ENCODE measurements at regions not wholly inside any gene's neighbourhood (a gene's known extent, or its start where the extent isn't known, plus 50 kb on each side); places are given as distances from the start of the nearest gene placed in this dataset.

DNA sequence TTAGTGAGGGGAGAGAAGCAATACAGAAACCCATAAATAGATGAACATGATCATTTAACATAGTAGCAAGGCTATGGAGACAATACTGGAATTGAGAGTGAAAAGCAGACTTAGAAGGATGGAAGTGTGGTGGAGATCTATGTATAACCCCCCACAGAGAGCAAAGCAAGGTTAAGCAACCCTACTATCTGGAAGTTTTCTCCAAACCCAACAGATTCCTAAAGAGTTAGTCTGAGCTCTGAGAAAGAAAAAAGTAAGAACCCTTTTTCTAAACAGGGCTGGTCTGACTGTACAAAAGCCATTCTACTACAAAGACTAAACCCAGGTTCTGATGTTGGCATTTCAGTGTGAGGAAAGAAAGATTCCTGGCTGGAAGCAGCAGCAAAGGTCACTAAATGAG is 153.2 kb downstream of the WNT5A start:
- TF ChIP-seq, protein P1, sequence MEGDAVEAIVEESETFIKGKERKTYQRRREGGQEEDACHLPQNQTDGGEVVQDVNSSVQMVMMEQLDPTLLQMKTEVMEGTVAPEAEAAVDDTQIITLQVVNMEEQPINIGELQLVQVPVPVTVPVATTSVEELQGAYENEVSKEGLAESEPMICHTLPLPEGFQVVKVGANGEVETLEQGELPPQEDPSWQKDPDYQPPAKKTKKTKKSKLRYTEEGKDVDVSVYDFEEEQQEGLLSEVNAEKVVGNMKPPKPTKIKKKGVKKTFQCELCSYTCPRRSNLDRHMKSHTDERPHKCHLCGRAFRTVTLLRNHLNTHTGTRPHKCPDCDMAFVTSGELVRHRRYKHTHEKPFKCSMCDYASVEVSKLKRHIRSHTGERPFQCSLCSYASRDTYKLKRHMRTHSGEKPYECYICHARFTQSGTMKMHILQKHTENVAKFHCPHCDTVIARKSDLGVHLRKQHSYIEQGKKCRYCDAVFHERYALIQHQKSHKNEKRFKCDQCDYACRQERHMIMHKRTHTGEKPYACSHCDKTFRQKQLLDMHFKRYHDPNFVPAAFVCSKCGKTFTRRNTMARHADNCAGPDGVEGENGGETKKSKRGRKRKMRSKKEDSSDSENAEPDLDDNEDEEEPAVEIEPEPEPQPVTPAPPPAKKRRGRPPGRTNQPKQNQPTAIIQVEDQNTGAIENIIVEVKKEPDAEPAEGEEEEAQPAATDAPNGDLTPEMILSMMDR (IDR thresholded peaks at IDR 0.05), result no peak
- no peak overlapping the region for H3K4me3 ChIP-seq
- H3K9me3 ChIP-seq, result no peaks in the 10 kb centered on the region
- no peak overlapping the region for H3K27ac ChIP-seq
- ATAC-seq (no peak), DNase-seq (no peak)
- no peaks in the 10 kb centered on the region for H3K27me3 ChIP-seq
- no peaks in the 10 kb centered on the region for H3K36me3 ChIP-seq
- intact Hi-C loops (cut with DNase I), result no loop called here
- H3K4me1 ChIP-seq, result no peaks in the 10 kb centered on the region

DNA sequence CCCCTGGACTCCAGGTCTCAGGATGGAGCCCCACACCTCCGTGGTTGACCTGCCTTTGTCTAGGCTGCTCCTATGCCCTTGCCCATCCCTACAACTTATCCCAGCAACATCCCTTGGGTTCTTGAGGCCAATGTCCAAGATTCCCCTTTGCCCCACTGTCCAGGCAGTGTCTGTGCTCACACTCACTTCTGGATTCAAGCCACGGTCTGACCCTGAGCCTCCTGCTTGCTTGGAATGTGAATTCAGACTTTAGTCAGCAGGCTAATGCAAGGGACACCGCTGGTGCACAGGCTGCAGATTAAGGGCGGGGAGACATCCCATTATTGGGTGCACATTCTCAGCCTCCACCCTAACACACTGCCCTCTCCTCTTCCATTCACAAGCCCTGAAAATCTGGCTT is 154.1 kb downstream of the WNT5A start:
- TF ChIP-seq, protein P1 (IDR thresholded peaks at IDR 0.05), result no peak
- H3K27ac ChIP-seq, result no peak overlapping the region

DNA sequence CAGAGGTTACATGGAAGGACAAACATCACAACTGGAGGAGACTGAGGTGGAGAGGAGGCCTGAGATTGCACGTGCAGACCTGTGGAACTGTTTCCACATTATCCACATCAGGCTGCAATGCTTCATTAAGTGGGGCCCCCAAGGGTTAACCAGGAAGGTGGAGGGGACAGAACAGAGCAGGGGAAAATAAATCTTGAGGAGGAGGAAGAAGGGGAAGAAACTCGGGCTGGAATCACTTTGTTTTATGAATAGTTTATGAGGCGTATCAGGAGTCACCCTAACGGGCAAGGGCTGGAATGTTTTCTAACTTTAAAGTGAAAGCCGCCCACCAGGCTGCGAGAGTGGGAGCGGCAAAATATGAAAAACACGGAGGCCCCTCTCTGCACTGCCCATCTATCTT is 154.9 kb downstream of the WNT5A start:
- Histone ChIP-seq H3K27me3 (no peaks in the 10 kb centered on the region), H3K36me3 (no peaks in the 10 kb centered on the region), H3K9me3 (no peaks in the 10 kb centered on the region), H3K4me1 (no peaks in the 10 kb centered on the region), H3K4me3 (no peak overlapping the region), H3K27ac (no peak overlapping the region)
- ATAC-seq (no peak), DNase-seq (no peak)
- TF ChIP-seq, protein P1 (IDR thresholded peaks at IDR 0.05), result no peak
- intact Hi-C loops (cut with DNase I), result no loop called here

More for the DNA sequence above, 154.1 kb downstream of the WNT5A start:
- H3K36me3 ChIP-seq, result no peaks in the 10 kb centered on the region
- no peak overlapping the region for H3K4me3 ChIP-seq
- ATAC-seq, result no peak
- H3K4me1 ChIP-seq, result no peaks in the 10 kb centered on the region
- no peaks in the 10 kb centered on the region for H3K9me3 ChIP-seq
- DNase-seq, result no peak
- intact Hi-C loops (cut with DNase I), result no loop called here
- no peaks in the 10 kb centered on the region for H3K27me3 ChIP-seq

DNA sequence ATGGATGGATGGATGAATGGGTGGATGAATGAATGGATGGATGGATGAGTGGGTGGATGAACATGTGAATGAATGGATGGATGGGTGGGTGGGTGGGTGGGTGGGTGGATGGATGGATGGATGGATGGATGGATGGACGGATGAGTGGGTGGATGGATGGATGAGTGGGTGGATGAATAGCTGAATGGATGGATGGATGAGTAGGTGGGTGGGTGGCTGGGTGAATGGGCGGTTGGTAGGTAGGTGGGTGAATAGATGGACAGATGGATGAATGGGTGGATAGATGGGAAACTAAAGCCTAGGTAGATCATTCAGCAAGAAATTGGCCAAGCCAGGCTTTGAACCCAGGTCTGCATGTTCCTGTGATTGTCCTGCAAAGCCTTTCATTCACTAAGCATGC is 155.6 kb downstream of the WNT5A start:
- H3K36me3 ChIP-seq, result no peaks in the 10 kb centered on the region
- ATAC-seq (no peak), DNase-seq (no peak)
- H3K9me3 ChIP-seq, result no peaks in the 10 kb centered on the region
- intact Hi-C loops (cut with DNase I), result no loop called here
- no peaks in the 10 kb centered on the region for H3K4me1 ChIP-seq
- no peaks in the 10 kb centered on the region for H3K27me3 ChIP-seq
- H3K27ac ChIP-seq, result no peak overlapping the region
- TF ChIP-seq, protein P1 (IDR thresholded peaks at IDR 0.05), result no peak
- H3K4me3 ChIP-seq, result no peak overlapping the region

DNA sequence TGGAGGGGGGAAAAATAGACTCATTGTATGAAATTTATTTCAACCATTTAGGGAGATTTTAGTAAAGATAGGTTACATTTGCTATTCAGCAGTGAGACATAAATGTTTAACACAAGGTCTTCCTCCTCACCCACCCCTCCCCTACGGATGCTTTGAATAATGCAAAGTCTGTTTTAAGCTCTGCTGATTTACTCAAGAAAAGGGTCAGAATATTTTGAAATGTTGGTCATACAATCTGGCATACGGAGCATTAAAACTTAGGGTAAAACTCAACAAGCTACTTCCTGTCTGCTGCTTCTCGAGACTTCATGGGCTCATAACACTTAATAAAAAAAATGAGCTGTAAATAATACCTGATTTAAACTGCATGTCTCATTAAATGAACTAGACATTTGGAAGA is 156.3 kb downstream of the WNT5A start:
- intact Hi-C loops (cut with DNase I), result no loop called here
- peak overlapping the region; percentile 33 to 48 for H3K27ac ChIP-seq
- no peak overlapping the region for H3K4me3 ChIP-seq

More for the DNA sequence above, 156.3 kb downstream of the WNT5A start:
- Histone ChIP-seq H3K36me3 (no peaks in the 10 kb centered on the region), H3K4me1 (no peaks in the 10 kb centered on the region), H3K27me3 (no peaks in the 10 kb centered on the region), H3K9me3 (no peaks in the 10 kb centered on the region)
- ATAC-seq, result peak; percentile 6
- DNase-seq, result no peak
- TF ChIP-seq, protein P1 (IDR thresholded peaks at IDR 0.05), result no peak
